ENCODE measurements at regions not wholly inside any gene's neighbourhood (a gene's known extent, or its start where the extent isn't known, plus 50 kb on each side); places are given as distances from the start of the nearest gene placed in this dataset.
"Not testable (repeated sequence)": the region's sequence is repeated elsewhere in the genome, so short reads cannot be mapped to it uniquely, and the experiment has no call there.

DNA sequence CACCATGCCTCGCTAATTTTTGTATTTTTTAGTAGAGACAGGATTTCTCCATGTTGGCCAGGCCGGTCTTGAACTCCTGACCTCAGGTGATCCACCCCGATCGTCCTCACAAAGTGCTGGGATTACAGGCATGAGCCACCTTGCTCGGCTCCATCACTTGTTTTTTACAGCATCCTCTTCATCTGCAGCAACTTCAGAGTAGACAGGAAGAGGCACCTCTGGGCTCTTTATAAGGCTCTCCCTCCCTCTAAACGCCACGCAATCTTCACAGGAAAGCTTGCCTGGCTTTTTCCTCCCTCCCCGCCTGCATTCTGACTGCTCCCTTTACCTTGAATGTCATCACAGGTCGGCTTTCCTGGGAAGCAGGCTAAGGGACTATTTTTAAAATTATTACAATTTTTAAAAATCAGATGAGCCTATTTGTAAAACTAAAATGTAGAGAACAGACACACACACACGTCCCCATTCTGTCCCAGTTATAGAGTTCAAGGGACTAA is 111.5 kb upstream of the LDB2 start:
- no peak for DNase-seq (ENCODE audit: low spot score)

GRCh38 chr4:17008834-17009345 is 110.4 kb upstream of the LDB2 start:
- DNase-seq (ENCODE audit: low spot score): no peak

- DNase-seq (ENCODE audit: low spot score): not testable (repeated sequence)
Measured at GRCh38 chr4:17003606-17004392, 105.4 kb upstream of the LDB2 start.

- peak; percentile 20 for DNase-seq (ENCODE audit: low spot score)
Measured at GRCh38 chr4:16995451-16995850, 97.0 kb upstream of the LDB2 start.

GRCh38 chr4:16993956-16994840 is 95.8 kb upstream of the LDB2 start:
- DNase-seq (ENCODE audit: low spot score): no peak

- DNase-seq (ENCODE audit: low spot score): no peak
Measured at GRCh38 chr4:16992566-16993225, 94.3 kb upstream of the LDB2 start.

DNA sequence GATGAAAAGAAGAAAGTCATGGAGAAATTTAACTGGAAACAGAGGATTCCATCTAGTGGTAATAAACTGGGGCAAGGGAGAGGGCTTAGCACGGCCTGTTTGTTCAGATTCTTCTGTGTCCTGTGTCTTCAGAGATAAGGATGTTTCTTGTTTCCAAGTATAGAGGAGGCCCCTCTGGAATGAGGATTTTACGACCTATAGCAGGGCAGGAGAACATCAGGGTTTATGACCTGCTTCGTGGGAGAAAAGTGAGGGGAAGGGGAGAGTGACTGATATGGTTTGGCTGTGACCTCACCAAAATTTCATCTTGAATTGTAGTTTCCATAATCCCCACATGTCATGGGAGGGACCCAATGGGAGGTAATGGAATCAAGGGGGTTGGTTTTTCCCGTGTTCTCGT is 93.0 kb upstream of the LDB2 start:
- no peak for DNase-seq (ENCODE audit: low spot score)

- DNase-seq (ENCODE audit: low spot score): no peak
Measured at GRCh38 chr4:16989371-16989770, 90.9 kb upstream of the LDB2 start.

DNA sequence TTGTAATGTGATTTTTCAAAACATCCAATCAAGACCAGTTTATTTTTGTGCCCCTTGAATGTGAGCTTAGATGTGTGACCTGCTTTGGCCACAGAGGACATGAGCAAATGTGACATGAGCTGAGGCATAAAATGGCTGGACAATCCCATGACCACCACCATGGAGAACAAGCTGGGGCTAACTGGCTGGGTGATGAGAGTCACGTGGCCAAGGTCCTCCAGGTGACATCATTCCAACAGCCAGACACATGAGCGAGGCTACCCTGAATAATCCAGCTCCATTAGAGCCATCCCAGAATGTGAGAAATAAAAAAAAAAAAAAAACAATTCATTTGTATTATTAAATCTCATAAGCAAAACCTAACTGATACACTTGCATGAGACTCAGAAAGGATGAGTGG is 90.4 kb upstream of the LDB2 start:
- no peak for DNase-seq (ENCODE audit: low spot score)

GRCh38 chr4:16977081-16977480 is 78.6 kb upstream of the LDB2 start:
- DNase-seq (ENCODE audit: low spot score): no peak

DNA sequence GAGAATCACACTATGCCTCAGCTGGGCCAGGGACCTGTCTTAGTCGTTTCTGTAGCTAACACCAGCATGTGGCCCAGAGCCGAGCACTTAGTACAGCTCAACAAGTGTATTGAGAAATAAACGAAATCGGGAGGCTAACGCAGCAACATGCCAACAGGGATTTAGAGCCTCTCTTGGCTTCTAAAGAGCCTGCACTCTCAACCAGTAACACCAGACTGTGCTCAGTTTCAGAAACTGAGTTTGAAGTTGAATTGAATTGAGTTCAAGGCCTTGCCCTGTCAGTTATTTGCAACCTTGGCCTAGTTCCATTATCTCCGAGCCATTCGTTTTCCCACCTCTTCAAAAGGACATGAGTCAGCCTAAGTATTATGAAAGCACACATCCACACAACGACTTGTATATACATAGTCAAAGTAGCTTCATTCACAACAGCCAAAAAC is 71.3 kb upstream of the LDB2 start:
- DNase-seq (ENCODE audit: low spot score): no peak

- no peak for DNase-seq (ENCODE audit: low spot score)
Measured at GRCh38 chr4:16967722-16968121, 69.3 kb upstream of the LDB2 start.

DNA sequence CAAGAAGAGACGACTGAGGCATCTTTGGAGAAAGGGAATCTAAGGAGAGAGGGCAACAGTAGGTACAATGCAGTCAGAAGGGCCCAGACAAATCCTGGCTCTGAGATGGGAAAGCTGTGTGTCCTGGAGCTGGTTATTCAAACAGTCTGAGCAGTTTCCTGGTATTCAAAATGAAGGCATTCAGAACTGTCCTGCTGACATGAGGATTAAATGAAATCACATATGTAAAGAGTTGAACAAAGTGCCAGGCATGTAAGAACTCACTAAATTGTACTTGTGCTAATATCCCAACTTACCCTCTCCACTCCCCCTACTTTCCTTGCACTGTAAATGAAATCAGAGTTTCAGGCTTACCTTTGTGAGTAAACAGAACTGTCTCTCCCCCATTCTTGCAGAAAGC is 60.9 kb upstream of the LDB2 start:
- no peak for DNase-seq (ENCODE audit: low spot score)

DNA sequence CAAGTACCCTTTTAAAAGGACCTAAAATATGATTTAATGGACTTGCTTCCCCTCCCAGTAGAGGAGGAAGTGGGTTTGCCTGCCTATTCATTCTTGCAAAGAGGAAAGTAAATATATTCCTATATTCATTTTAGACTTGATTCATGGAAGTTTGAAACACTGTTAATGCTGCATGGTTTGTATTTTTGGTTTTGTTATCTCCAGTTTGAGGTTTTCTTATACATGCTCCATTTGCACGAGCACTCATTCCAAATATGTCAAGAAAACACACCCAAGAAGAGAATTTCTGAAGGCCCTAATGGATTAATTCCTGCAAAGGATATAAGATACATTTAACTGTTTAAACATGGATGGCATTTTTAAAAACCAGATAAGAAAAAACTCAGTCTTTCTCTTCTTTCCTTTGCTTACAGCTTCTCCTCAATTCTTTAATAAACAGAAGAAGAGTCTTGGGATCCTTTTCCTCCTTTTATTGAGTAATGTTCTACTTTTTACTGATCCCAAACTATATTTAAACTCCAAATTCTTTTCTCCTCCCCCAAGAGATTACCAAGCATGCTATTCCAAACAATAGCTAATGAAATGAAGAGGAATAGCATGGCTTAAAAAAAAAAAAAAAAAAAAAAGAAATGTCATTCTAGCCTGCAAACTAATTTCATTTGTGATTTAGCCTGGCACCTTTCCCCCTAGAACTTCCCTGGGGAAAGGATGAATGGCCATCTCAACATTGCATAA is 54.6 kb upstream of the LDB2 start:
- no peak for DNase-seq (ENCODE audit: low spot score)

GRCh38 chr4:16952462-16952871 is 54.0 kb upstream of the LDB2 start:
- DNase-seq (ENCODE audit: low spot score): no peak
